ENCODE measurements at regions not wholly inside any gene's neighbourhood (a gene's known extent, or its start where the extent isn't known, plus 50 kb on each side); places are given as distances from the start of the nearest gene placed in this dataset.

DNA sequence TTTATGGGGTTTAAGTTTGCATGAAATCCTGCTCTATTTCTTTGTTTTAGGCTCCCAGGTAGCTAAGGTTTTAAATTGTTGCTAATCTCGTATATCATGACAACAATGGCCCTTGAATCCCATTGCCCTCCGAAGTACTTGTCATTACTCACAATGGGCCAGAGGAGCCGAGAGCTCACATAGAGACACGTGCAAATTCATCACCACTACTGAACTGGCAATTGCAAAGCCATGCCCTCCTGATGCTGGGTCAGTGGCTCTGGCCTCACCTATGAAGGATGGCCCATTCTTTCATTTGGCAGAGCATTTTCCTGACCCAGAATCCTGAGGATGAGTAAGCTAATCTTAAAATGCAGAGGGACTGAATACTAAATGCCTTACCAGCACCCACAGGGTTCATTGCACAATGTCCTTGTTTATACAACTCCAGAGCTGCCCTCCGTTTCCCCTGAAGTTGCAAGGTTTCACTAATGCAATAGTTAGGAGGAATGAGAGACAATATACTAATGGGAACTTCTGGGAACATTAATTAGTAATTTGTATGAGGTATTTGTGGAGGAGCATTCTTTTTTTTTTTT, 71.6 kb upstream of the GAREM1 start:
- DNase-seq = no peak

DNA sequence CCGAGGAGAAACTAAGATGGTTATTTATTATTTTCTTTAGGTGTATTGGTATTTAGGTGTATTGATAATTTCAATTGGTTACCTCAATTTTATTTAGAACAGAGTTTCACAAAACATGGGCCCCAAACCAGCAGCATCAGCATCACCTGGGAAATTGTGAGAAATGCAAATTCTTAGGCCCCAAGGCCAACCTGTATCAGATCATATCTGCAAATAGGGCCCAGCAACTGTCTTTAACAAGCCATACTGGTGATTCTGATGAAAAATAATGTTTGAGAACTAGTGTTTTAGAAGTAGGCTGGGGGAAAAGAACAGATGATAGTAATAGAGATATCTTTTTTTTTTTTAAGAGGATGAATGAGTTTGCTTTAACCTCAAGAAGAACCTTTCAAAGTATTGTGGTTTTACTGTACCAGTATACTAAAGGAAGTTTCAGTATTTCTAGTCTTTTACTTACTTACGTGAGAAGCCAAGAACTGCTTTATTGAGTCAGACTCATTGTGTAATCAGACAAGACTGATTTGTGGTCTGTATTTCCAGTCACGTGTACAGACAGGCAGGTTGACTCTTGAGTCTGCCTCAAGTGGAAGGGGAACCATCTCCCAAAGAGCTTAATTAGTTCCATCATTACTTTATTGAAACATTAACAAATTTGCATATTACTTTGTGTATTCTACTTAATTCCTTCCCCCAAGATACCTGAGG, 60.4 kb upstream of the GAREM1 start:
- peak; percentile 74 for DNase-seq

DNA sequence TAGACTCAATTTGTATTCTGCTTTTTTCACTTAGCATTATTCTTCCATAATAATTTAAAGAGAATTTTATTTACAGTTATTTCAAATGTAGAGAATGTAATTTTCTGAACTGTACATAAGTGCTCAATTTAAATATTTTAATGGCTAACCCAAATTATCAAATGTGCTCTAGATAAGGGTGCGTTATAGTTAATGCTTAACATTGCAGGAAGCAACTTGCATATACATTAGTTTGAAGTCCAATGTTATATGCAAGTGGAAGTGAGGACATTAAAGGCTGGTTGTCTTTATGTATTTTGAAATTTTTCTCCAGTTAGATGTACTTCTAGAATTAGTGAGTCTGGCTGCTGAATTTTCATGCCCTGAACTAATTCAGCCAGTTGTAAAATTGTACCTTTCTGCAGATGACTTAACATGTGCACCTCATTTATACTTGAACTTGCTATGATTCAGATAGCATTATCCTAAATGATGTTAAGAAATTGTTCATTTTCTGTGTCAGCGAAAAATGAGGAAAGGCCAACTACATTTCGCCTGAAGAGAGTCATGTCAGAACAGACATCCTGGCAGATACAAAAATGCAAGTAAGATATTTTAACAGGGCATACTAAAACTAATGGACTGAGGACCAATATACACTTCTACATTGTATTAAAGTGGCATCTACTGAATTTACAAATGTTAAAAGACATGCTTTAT, 59.2 kb upstream of the GAREM1 start:
- no peak for DNase-seq

DNA sequence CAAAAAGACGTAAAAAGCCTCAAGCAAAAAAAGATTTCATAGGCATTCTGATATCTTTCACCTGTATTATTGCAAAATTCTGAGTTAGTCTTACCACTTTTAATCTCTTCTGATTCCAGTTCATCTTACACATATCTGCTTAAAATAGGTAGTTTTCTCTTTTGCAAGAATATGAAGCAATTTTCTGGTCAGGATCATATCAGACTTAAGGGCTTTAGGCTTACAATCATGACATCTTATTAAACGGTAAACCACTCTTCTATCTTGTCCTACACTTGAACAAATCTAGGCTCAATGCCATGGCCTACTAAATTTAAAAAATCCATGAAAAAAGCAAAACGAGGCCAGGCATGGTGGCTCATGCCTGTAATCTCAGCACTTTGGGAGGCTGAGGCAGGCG, 50.1 kb upstream of the GAREM1 start:
- DNase-seq = no peak

All from activated CD4-positive, alpha-beta T cell treated with anti-CD3 and anti-CD28 coated beads, Interleukin-2, Interleukin-6, amounts not matched to agents 100 ng/mL and 50 ng/mL, durations not matched to agents 16 hours and 8 hours (primary cell).